ENCODE measurements at regions not wholly inside any gene's neighbourhood (a gene's known extent, or its start where the extent isn't known, plus 50 kb on each side); places are given as distances from the start of the nearest gene placed in this dataset.

DNA sequence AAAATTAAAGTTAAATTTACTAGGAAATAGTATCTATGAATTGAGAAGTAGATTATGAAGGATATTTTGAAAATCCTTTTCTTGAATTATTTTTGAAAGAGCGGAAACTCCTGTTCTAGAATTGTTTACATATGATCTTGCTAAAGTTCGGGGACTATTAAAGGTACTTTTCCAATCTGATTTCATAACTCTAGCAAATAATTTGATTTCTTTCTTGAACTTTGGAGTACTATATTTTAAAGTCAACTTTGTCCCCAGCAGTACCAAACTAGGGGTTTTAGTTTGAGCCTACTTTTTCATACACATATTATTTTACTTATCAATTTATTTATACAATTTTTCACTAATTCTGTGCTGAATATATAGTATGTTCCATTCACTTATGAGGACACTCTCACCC is 364.7 kb downstream of the FSIP2 start:
- Histone ChIP-seq H3K4me3 (no peak overlapping the region), H3K36me3 (no peaks in the 10 kb centered on the region), H3K27ac (no peak overlapping the region), H3K4me1 (peaks cover 0 to 5% (median 0%) of the 10 kb centered on the region in 6 donors), H3K9me3 (peaks cover 0 to 9% (median 0%) of the 10 kb centered on the region in 8 donors), H3K27me3 (replicated peaks in 1 of 7) (no peaks in the 10 kb centered on the region)
- 88 to 100% (median 94%) methylated on average over 2 of the region's 2 CpGs for WGBS, 5 donors
- intact Hi-C loops (cut with DNase I; ENCODE audit: low total_unique reads): no loop called here
- TF ChIP-seq CTCF (IDR thresholded peaks at IDR 0.05 in 8 of 11, conservative IDR thresholded peaks at IDR 0.05 in 3 of 11) (no peak), POLR2AphosphoS5 (IDR thresholded peaks at IDR 0.05) (no peak), POLR2A (IDR thresholded peaks at IDR 0.05) (no peak)
- DNase-seq: no peak

- Histone ChIP-seq H3K27me3 (replicated peaks in 1 of 7) (no peaks in the 10 kb centered on the region), H3K4me1 (peaks cover 0 to 5% (median 0%) of the 10 kb centered on the region in 6 donors), H3K36me3 (no peaks in the 10 kb centered on the region), H3K9me3 (peaks cover 0 to 13% (median 0%) of the 10 kb centered on the region in 8 donors), H3K27ac (no peak overlapping the region), H3K4me3 (no peak overlapping the region)
- WGBS, 5 donors: 90 to 100% (median 93%) methylated on average over 1 of the region's 1 CpG
- TF ChIP-seq POLR2AphosphoS5 (IDR thresholded peaks at IDR 0.05) (no peak), POLR2A (IDR thresholded peaks at IDR 0.05) (no peak), CTCF (IDR thresholded peaks at IDR 0.05 in 8 of 11, conservative IDR thresholded peaks at IDR 0.05 in 3 of 11) (no peak)
- no peak for DNase-seq
- intact Hi-C loops (cut with DNase I; ENCODE audit: low total_unique reads): no loop called here
Observed at GRCh38 chr2:186105016-186105724, 366.6 kb downstream of the FSIP2 start.

GRCh38 chr2:186108470-186108869 is 369.9 kb downstream of the FSIP2 start:
- TF ChIP-seq POLR2AphosphoS5 (IDR thresholded peaks at IDR 0.05): no peak
- intact Hi-C loops (cut with DNase I; ENCODE audit: low total_unique reads): no loop called here
- WGBS, 5 donors: 89 to 100% (median 96%) methylated on average over 1 of the region's 1 CpG

GRCh38 chr2:186113284-186113683 is 372.8 kb upstream of the ZC3H15 start:
- H3K27ac ChIP-seq: no peak overlapping the region
- H3K4me3 ChIP-seq: no peak overlapping the region
- peaks cover 0 to 16% (median 0%) of the 10 kb centered on the region in 6 donors for H3K36me3 ChIP-seq
- no peak for TF ChIP-seq CTCF (IDR thresholded peaks at IDR 0.05 in 8 of 11, conservative IDR thresholded peaks at IDR 0.05 in 3 of 11)
- no peak for TF ChIP-seq POLR2AphosphoS5 (IDR thresholded peaks at IDR 0.05)
- no peak for TF ChIP-seq POLR2A (IDR thresholded peaks at IDR 0.05)
- 87 to 96% (median 94%) methylated on average over 2 of the region's 2 CpGs for WGBS, 5 donors
- H3K27me3 ChIP-seq (replicated peaks in 1 of 7): no peaks in the 10 kb centered on the region
- DNase-seq: no peak
- no peaks in the 10 kb centered on the region for H3K4me1 ChIP-seq
- peaks cover 0 to 57% (median 48%) of the 10 kb centered on the region in 8 donors for H3K9me3 ChIP-seq
- intact Hi-C loops (cut with DNase I; ENCODE audit: low total_unique reads): no loop called here

More at GRCh38 chr2:186108470-186108869, 369.9 kb downstream of the FSIP2 start:
- Histone ChIP-seq H3K27ac (no peak overlapping the region), H3K9me3 (peaks cover 0 to 40% (median 24%) of the 10 kb centered on the region in 8 donors), H3K36me3 (no peaks in the 10 kb centered on the region), H3K4me3 (no peak overlapping the region), H3K4me1 (no peaks in the 10 kb centered on the region), H3K27me3 (replicated peaks in 1 of 7) (no peaks in the 10 kb centered on the region)
- no peak for DNase-seq

Data from spleen (tissue), 11 donors.